ENCODE measurements at regions not wholly inside any gene's neighbourhood (a gene's known extent, or its start where the extent isn't known, plus 50 kb on each side); places are given as distances from the start of the nearest gene placed in this dataset.

GRCh38 chr1:5603353-5604104 lies 388.7 kb downstream of the NPHP4 start:
- no peaks in the 10 kb centered on the region for H3K79me2 ChIP-seq (ENCODE audit: insufficient read depth, low read length)
- ChIA-PET CTCF (no interaction called here), RAD21 (ENCODE audit: low non-redundant PET in 1 of 2, low total read pairs in 2 of 2, uncharacterized antibody in 2 of 2, unreplicated experiment in 2 of 2) (no interaction called here), POLR2A (no interaction called here)
- H3K9ac ChIP-seq (ENCODE audit: low read length), result no peak overlapping the region
- no peaks in the 10 kb centered on the region for H3K9me2 ChIP-seq (ENCODE audit: insufficient read depth)
- no peak overlapping the region for H2AFZ ChIP-seq (ENCODE audit: low read depth, low read length, poor library complexity, severe bottlenecking)
- H3K36me3 ChIP-seq (ENCODE audit: control insufficient read depth in 1 of 2, insufficient read depth in 2 of 2, low read length in 2 of 2), result no peaks in the 10 kb centered on the region
- intact Hi-C loops (cut with micrococcal nuclease), result no loop called here
- no peak overlapping the region for H3K4me3 ChIP-seq (replicated peaks in 1 of 2; ENCODE audit: low read depth in 1 of 2, low read length in 2 of 2)
- no peaks in the 10 kb centered on the region for H4K20me1 ChIP-seq (ENCODE audit: insufficient read depth)
- ATAC-seq (no peak), DNase-seq (ENCODE audit: low read depth, low spot score) (no peak)
- no peaks in the 10 kb centered on the region for H3K4me1 ChIP-seq (ENCODE audit: control insufficient read depth in 1 of 2, insufficient read depth in 2 of 2, low read length in 2 of 2)
- TF ChIP-seq YY1 (IDR thresholded peaks at IDR 0.05; ENCODE audit: extremely low read depth, insufficient replicate concordance, low read depth, low read length), result no peak
- TF ChIP-seq SIN3A (IDR thresholded peaks at IDR 0.05; ENCODE audit: low read depth), result no peak
- no peak for TF ChIP-seq SRF (IDR thresholded peaks at IDR 0.05; ENCODE audit: low read depth)
- TF ChIP-seq SP1 (IDR thresholded peaks at IDR 0.05; ENCODE audit: low read depth), result no peak
- TF ChIP-seq ELF1 (IDR thresholded peaks at IDR 0.05; ENCODE audit: borderline replicate concordance, low read depth), result no peak
- TF ChIP-seq RAD21 (IDR thresholded peaks at IDR 0.05; ENCODE audit: low read depth), result no peak
- TF ChIP-seq ZFX (IDR thresholded peaks at IDR 0.05), result no peak
- TF ChIP-seq, protein P1, sequence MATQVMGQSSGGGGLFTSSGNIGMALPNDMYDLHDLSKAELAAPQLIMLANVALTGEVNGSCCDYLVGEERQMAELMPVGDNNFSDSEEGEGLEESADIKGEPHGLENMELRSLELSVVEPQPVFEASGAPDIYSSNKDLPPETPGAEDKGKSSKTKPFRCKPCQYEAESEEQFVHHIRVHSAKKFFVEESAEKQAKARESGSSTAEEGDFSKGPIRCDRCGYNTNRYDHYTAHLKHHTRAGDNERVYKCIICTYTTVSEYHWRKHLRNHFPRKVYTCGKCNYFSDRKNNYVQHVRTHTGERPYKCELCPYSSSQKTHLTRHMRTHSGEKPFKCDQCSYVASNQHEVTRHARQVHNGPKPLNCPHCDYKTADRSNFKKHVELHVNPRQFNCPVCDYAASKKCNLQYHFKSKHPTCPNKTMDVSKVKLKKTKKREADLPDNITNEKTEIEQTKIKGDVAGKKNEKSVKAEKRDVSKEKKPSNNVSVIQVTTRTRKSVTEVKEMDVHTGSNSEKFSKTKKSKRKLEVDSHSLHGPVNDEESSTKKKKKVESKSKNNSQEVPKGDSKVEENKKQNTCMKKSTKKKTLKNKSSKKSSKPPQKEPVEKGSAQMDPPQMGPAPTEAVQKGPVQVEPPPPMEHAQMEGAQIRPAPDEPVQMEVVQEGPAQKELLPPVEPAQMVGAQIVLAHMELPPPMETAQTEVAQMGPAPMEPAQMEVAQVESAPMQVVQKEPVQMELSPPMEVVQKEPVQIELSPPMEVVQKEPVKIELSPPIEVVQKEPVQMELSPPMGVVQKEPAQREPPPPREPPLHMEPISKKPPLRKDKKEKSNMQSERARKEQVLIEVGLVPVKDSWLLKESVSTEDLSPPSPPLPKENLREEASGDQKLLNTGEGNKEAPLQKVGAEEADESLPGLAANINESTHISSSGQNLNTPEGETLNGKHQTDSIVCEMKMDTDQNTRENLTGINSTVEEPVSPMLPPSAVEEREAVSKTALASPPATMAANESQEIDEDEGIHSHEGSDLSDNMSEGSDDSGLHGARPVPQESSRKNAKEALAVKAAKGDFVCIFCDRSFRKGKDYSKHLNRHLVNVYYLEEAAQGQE (IDR thresholded peaks at IDR 0.05; ENCODE audit: low read depth), result no peak
- TF ChIP-seq EZH2 (IDR thresholded peaks at IDR 0.05), result no peak
- no peak for TF ChIP-seq ATF3 (IDR thresholded peaks at IDR 0.05)
- TF ChIP-seq TCF7L2 (IDR thresholded peaks at IDR 0.05; ENCODE audit: borderline replicate concordance, extremely low read depth, insufficient read depth, insufficient read length), result no peak
- TF ChIP-seq ZBTB33 (IDR thresholded peaks at IDR 0.05; ENCODE audit: extremely low read depth, insufficient replicate concordance, low read length), result no peak
- TF ChIP-seq CTCF (IDR thresholded peaks at IDR 0.05 in 2 of 3, conservative IDR thresholded peaks at IDR 0.05 in 1 of 3; ENCODE audit: borderline replicate concordance in 1 of 3, insufficient read depth in 1 of 3, low read depth in 2 of 3, low read length in 2 of 3), result no peak
- no peak for TF ChIP-seq FOSL1 (IDR thresholded peaks at IDR 0.05; ENCODE audit: low read depth)
- TF ChIP-seq POLR2A (IDR thresholded peaks at IDR 0.05; ENCODE audit: borderline replicate concordance, extremely low read depth, insufficient read depth, insufficient read length), result no peak
- TF ChIP-seq MAX (IDR thresholded peaks at IDR 0.05), result no peak
- TF ChIP-seq CBX3 (IDR thresholded peaks at IDR 0.05; ENCODE audit: low read depth), result no peak
- TF ChIP-seq CEBPB (IDR thresholded peaks at IDR 0.05; ENCODE audit: low read depth), result no peak
- no peak for TF ChIP-seq EZH2phosphoT487 (IDR thresholded peaks at IDR 0.05; ENCODE audit: borderline replicate concordance)
- no peak for TF ChIP-seq POLR2AphosphoS5 (IDR thresholded peaks at IDR 0.05; ENCODE audit: low read depth, low read length)
- H3K27me3 ChIP-seq (ENCODE audit: insufficient read depth, low read length), result peaks cover 22% of the 10 kb centered on the region
- no peak overlapping the region for H3K27ac ChIP-seq (ENCODE audit: low read depth, low read length)
- no TSS peak for BruUV-seq (replicated peaks)
- no peak overlapping the region for H3K4me2 ChIP-seq (ENCODE audit: low read length)
- no peaks in the 10 kb centered on the region for H3K9me3 ChIP-seq (ENCODE audit: control insufficient read depth in 1 of 2, insufficient read depth in 1 of 2, low read depth in 1 of 2, low read length in 2 of 2)

All from HCT116 (cell line).